K562 (cell line): ENCODE measurements at regions not wholly inside any gene's neighbourhood (a gene's known extent, or its start where the extent isn't known, plus 50 kb on each side); places are given as distances from the start of the nearest gene placed in this dataset.
A peak's percentile ranks its signal among the peaks of the same experiment; 100 is the strongest.

Experiments used
- ATAC-seq: fragments of 200-7000 bp; cut with Tn5 transposase; 3 replicates; pipeline ENCODE4 v1.9.1; 2020; ENCODE audit warnings: moderate library complexity
- BruUV-seq: library from RNA; stranded (reverse); fragments of 400-500 nt; replicated peaks from 2 replicates; lab custom pipeline; 2021; lab: Mats Ljungman, UMichigan
- CTCF ChIA-PET: fragments of 300-600 bp; formaldehyde crosslinking; extraction: SDS; loops from one replicate; lab custom pipeline; 2021; ENCODE audit warnings: low intra/inter-chr PET ratio; lab: Yijun Ruan, JAX
- POLR2A ChIA-PET: fragments of 300-600, 350-650 bp; sonication (Branson Sonifier 250); formaldehyde crosslinking; extraction: SDS; loops from one replicate; lab custom pipeline; 2021; ENCODE audit warnings: antibody characterized with exemption, inconsistent platforms; lab: Yijun Ruan, JAX
- DNase-seq, 4 experiments: peaks; one replicate each; pipeline versions ENCODE4 v3.0.0 to v3.0.0-alpha.2; 2011 to 2018; ENCODE audit warnings: low spot score in 3 of 4, mixed read lengths in 3 of 4; ENCODE audit errors: extremely low read depth in 1 of 4
- FAIRE-seq: peaks from 2 replicates; lab custom pipeline; 2011; peaks lifted over from hg19 to GRCh38; lab: Jason Lieb, UNC
- H2AFZ ChIP-seq: 2 replicates; pipeline ENCODE4 v1.6.0; 2011; ENCODE audit warnings: low read depth, low read length, control low read depth, inconsistent platforms
- H3K27ac ChIP-seq: fragments of 200-600 bp; 3 replicates; pipeline ENCODE4 v1.8.0; 2011; ENCODE audit warnings: low read depth, mild to moderate bottlenecking, control low read depth, inconsistent platforms, low read length, moderate library complexity, mixed read lengths; ENCODE audit errors: extremely low read depth
- H3K27me3 ChIP-seq, 2 experiments: fragments of 300-600 bp in 1 of 2; 2 replicates in 1 of 2; 3 replicates in 1 of 2; pipeline versions ENCODE4 v1.6.0 to v1.8.0; 2011; ENCODE audit warnings: inconsistent platforms in 2 of 2, low read length in 2 of 2, mild to moderate bottlenecking in 1 of 2, mixed read lengths in 1 of 2, moderate library complexity in 1 of 2; ENCODE audit not compliant: control insufficient read depth in 2 of 2, insufficient read depth in 2 of 2
- H3K36me3 ChIP-seq: fragments of 300-600 bp; 3 replicates; pipeline ENCODE4 v1.8.0; 2011; ENCODE audit warnings: mild to moderate bottlenecking, low read length, inconsistent platforms; ENCODE audit not compliant: control insufficient read depth, insufficient read depth
- H3K4me1 ChIP-seq, 2 experiments: fragments of 200-600 bp in 1 of 2; replicated peaks in 1 of 2; 2 replicates in 1 of 2; 3 replicates in 1 of 2; pipeline versions ENCODE4 v1.5.1 to v1.8.0; 2011; ENCODE audit warnings: inconsistent platforms in 2 of 2, low read length in 2 of 2, mild to moderate bottlenecking in 1 of 2, mixed read lengths in 1 of 2, moderate library complexity in 1 of 2; ENCODE audit not compliant: control insufficient read depth in 2 of 2, insufficient read depth in 2 of 2
- H3K4me2 ChIP-seq: 2 replicates; pipeline ENCODE4 v1.6.1; 2011; ENCODE audit warnings: low read length, control low read depth, inconsistent platforms, mixed read lengths; ENCODE audit not compliant: insufficient read depth
- H3K4me3 ChIP-seq: fragments of 200-600 bp; sonication (generic), shearing (Covaris generic); 2 replicates; pipeline ENCODE4 v1.5.1; 2016; ENCODE audit warnings: control low read depth, inconsistent platforms
- H3K79me2 ChIP-seq: fragments of 200-600 bp; 3 replicates; pipeline ENCODE4 v1.8.0; 2011; ENCODE audit warnings: low read length, inconsistent platforms; ENCODE audit not compliant: control insufficient read depth, insufficient read depth
- H3K9ac ChIP-seq, 2 experiments: 2 replicates each; pipeline versions ENCODE4 v1.6.0 to v1.6.1; 2011; ENCODE audit warnings: low read depth in 2 of 2, low read length in 2 of 2, control low read depth in 1 of 2, inconsistent platforms in 1 of 2, mild to moderate bottlenecking in 1 of 2, mixed read lengths in 1 of 2; ENCODE audit not compliant: insufficient read depth in 1 of 2
- H3K9me1 ChIP-seq: one replicate; pipeline ENCODE4 v1.6.0; 2011; ENCODE audit warnings: inconsistent platforms, mild to moderate bottlenecking, low read length, moderate library complexity; ENCODE audit not compliant: control insufficient read depth, insufficient read depth
- H3K9me3 ChIP-seq: replicated peaks from 2 replicates; pipeline ENCODE4 v1.5.1; 2011; ENCODE audit warnings: low read depth, low read length, inconsistent platforms; ENCODE audit not compliant: control insufficient read depth, insufficient read depth
- H4K20me1 ChIP-seq: replicated peaks from 2 replicates; pipeline ENCODE4 v1.6.1; 2011; ENCODE audit warnings: low read length, inconsistent platforms, mixed read lengths; ENCODE audit not compliant: control insufficient read depth, insufficient read depth
- CAMTA2 ChIP-seq: fragments of 250-450 bp; sonication (Bioruptor Pico); conservative IDR thresholded peaks from 2 replicates; pipeline ENCODE4 v1.5.1; 2022
- HNRNPL ChIP-seq: fragments of 200-400 bp; formaldehyde crosslinking; IDR thresholded peaks from 2 replicates; pipeline ENCODE4 v1.6.1; 2017; ENCODE audit warnings: low read depth, mild to moderate bottlenecking, low read length
- MAFF ChIP-seq: IDR thresholded peaks from 2 replicates; pipeline ENCODE4 v1.6.1; 2012; ENCODE audit warnings: low read length, improper control_type of control experiment
- MBD2 ChIP-seq: sonication (generic); IDR thresholded peaks from 2 replicates; pipeline ENCODE4 v1.6.1; 2016; ENCODE audit warnings: low read depth, borderline replicate concordance
- MECOM ChIP-seq: fragments of 250-450 bp; sonication (Bioruptor Pico); IDR thresholded peaks from 2 replicates; pipeline ENCODE4 v1.8.0; 2022; ENCODE audit warnings: inconsistent platforms
- PHB2 ChIP-seq: fragments of 450-650 bp; IDR thresholded peaks from 2 replicates; pipeline ENCODE4 v1.6.1; 2017; ENCODE audit warnings: low read depth
- RAD21 ChIP-seq, 2 experiments: fragments of 250-450 bp in 1 of 2; fragments of 450-650 bp in 1 of 2; sonication (Bioruptor Pico) in 1 of 2; formaldehyde crosslinking in 1 of 2; IDR thresholded peaks in 1 of 2; conservative IDR thresholded peaks in 1 of 2; 2 replicates each; pipeline versions ENCODE4 v1.4.0 to v1.8.0; 2020 to 2022; ENCODE audit warnings: mild to moderate bottlenecking in 2 of 2, moderate library complexity in 1 of 2
- SRSF1 ChIP-seq: fragments of 200-400 bp; formaldehyde crosslinking; IDR thresholded peaks from 2 replicates; pipeline ENCODE4 v1.6.1; 2017; ENCODE audit warnings: mild to moderate bottlenecking, low read depth, low read length, moderate library complexity
- TARDBP ChIP-seq: fragments of 450-650 bp; IDR thresholded peaks from 2 replicates; pipeline ENCODE4 v1.6.1; 2016
- TFAP4 ChIP-seq: sonication (generic); formaldehyde crosslinking; IDR thresholded peaks from 2 replicates; pipeline ENCODE4 v1.8.0; 2022; ENCODE audit warnings: missing genetic modification reagents, mild to moderate bottlenecking, moderate library complexity, borderline replicate concordance
- THRAP3 ChIP-seq: fragments of 450-650 bp; IDR thresholded peaks from 2 replicates; pipeline ENCODE4 v1.6.1; 2016; ENCODE audit warnings: mild to moderate bottlenecking, inconsistent platforms, borderline replicate concordance
- WGBS: fragments of 100-300 bp; shearing (Covaris generic); methylation state at CpG from one replicate; pipeline ENCODE4 v1.1.6; 2016; ENCODE audit warnings: low coverage, mixed read lengths; ENCODE audit not compliant: insufficient coverage; ENCODE audit errors: missing lambda C conversion rate; 5-methylcytosine and 5-hydroxymethylcytosine counted together
- in situ Hi-C: fragments of 300-500 bp; cut with MboI; formaldehyde crosslinking; loops from 4 replicates; pipeline ENCODE4 v1.15.0; 2018; ENCODE audit warnings: inconsistent platforms, mixed read lengths
- intact Hi-C: fragments of 100-400 bp; cut with micrococcal nuclease; formaldehyde crosslinking; loops from 2 replicates; pipeline ENCODE4 v1.14.2; 2022
- TF ChIP-seq, protein P1 (sequence below): fragments of 250-450 bp; sonication (Bioruptor Pico); IDR thresholded peaks from 2 replicates; pipeline ENCODE4 v1.4.0; 2020
- TF ChIP-seq, protein P2 (sequence below), 3 experiments: fragments of 200-800 bp in 1 of 3; sonication (Bioruptor generic) in 1 of 3; sonication (generic) in 1 of 3; formaldehyde crosslinking in 1 of 3; IDR thresholded peaks; 2 replicates each; pipeline versions ENCODE4 v1.6.1 to v1.8.0; 2016 to 2022; ENCODE audit warnings: mild to moderate bottlenecking in 2 of 3, missing compliant biosample characterization in 2 of 3, missing genetic modification characterization in 2 of 3, missing genetic modification reagents in 1 of 3

- no peaks in the 10 kb centered on the region for H3K9me1 ChIP-seq
- in situ Hi-C loops = no loop called here
- no TSS peak for BruUV-seq
- no peaks in the 10 kb centered on the region for H3K79me2 ChIP-seq
- 0% methylated on average over 3 of the region's 3 CpGs for WGBS
- no peak for DNase-seq
- no peaks in the 10 kb centered on the region for H3K36me3 ChIP-seq
- H3K4me2 ChIP-seq = no peak overlapping the region
- no peak overlapping the region for H3K9ac ChIP-seq
- peak; percentile 39; the same call in 1 of the 3 replicates for ATAC-seq
- ChIA-PET CTCF (no interaction called here), POLR2A (interaction anchor here (0.6 kb wide), 1 partner anchor 428 kb away, joined by 4 read pairs; no protein-coding TSS in a partner anchor)
- TF ChIP-seq RAD21 (CRISPR knock-in tag; conservative IDR thresholded peaks at IDR 0.05 in 1 of 2, IDR thresholded peaks at IDR 0.05 in 1 of 2) (peak; percentile 39 to 55), TFAP4 (no peak)
- H3K27me3 ChIP-seq = no peaks in the 10 kb centered on the region
- H2AFZ ChIP-seq = no peak overlapping the region
- no peak overlapping the region for H3K27ac ChIP-seq
- no peaks in the 10 kb centered on the region for H3K9me3 ChIP-seq
- no peaks in the 10 kb centered on the region for H3K4me1 ChIP-seq
- intact Hi-C loops = no loop called here
- H3K4me3 ChIP-seq = no peak overlapping the region
- FAIRE-seq = no peak
- no peaks in the 10 kb centered on the region for H4K20me1 ChIP-seq
Observed at GRCh38 chr3:178475062-178475461, 61.2 kb upstream of the KCNMB2 start.

GRCh38 chr3:178476886-178477285, 59.4 kb upstream of the KCNMB2 start:
- Histone ChIP-seq H3K4me3 (no peak overlapping the region), H3K4me1 (no peaks in the 10 kb centered on the region), H3K4me2 (no peak overlapping the region), H3K36me3 (no peaks in the 10 kb centered on the region), H3K9me3 (no peaks in the 10 kb centered on the region), H3K79me2 (no peaks in the 10 kb centered on the region), H4K20me1 (no peaks in the 10 kb centered on the region), H3K27me3 (no peaks in the 10 kb centered on the region), H3K9ac (no peak overlapping the region), H2AFZ (no peak overlapping the region), H3K9me1 (no peaks in the 10 kb centered on the region), H3K27ac (no peak overlapping the region)
- POLR2A ChIA-PET = no interaction called here
- CTCF ChIA-PET = no interaction called here
- intact Hi-C loops (no loop called here), in situ Hi-C loops (no loop called here)
- DNase-seq (no peak), ATAC-seq (no peak), FAIRE-seq (no peak)
- no TSS peak for BruUV-seq
- 0% methylated on average over 2 of the region's 2 CpGs for WGBS
- no peak for TF ChIP-seq MECOM (CRISPR knock-in tag)
- TF ChIP-seq, protein P1, sequence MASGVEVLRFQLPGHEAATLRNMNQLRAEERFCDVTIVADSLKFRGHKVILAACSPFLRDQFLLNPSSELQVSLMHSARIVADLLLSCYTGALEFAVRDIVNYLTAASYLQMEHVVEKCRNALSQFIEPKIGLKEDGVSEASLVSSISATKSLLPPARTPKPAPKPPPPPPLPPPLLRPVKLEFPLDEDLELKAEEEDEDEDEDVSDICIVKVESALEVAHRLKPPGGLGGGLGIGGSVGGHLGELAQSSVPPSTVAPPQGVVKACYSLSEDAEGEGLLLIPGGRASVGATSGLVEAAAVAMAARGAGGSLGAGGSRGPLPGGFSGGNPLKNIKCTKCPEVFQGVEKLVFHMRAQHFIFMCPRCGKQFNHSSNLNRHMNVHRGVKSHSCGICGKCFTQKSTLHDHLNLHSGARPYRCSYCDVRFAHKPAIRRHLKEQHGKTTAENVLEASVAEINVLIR (CRISPR knock-in tag) = no peak
- no peak for TF ChIP-seq HNRNPL
- no peak for TF ChIP-seq MAFF
- TF ChIP-seq, protein P2, sequence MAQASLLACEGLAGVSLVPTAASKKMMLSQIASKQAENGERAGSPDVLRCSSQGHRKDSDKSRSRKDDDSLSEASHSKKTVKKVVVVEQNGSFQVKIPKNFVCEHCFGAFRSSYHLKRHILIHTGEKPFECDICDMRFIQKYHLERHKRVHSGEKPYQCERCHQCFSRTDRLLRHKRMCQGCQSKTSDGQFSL (CRISPR knock-in tag; IDR thresholded peaks at IDR 0.05) = no peak
- TF ChIP-seq, protein P2 (tag; IDR thresholded peaks at IDR 0.05) = no peak
- no peak for TF ChIP-seq CAMTA2 (CRISPR knock-in tag)
- TF ChIP-seq THRAP3 = no peak
- TF ChIP-seq MBD2 = no peak
- TF ChIP-seq SRSF1 = no peak
- TF ChIP-seq TARDBP = no peak
- TF ChIP-seq PHB2 = no peak
